ENCODE measurements at regions not wholly inside any gene's neighbourhood (a gene's known extent, or its start where the extent isn't known, plus 50 kb on each side); places are given as distances from the start of the nearest gene placed in this dataset.

DNA sequence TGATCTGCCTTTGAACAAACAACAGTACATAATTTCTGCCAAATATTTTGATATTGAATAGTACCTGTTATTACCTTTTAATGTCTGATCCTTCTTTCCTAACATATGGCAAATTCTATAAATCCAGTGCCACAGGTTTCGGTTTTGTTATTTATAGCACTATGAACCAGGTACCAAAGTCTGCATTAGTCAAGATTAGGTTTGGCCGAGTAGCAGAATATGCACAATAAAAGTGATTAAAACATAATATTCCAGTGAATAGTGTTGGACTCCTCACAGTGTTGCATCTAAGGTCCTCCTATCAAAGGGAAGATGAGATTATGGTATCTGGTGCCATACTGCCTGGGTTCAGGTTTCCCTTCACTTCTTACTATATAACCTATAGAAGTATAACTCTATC, 599.0 kb downstream of the ZPLD1 start:
- in situ Hi-C loops (cut with MboI; ENCODE audit: low sequenced_read_pairs): no loop called here

DNA sequence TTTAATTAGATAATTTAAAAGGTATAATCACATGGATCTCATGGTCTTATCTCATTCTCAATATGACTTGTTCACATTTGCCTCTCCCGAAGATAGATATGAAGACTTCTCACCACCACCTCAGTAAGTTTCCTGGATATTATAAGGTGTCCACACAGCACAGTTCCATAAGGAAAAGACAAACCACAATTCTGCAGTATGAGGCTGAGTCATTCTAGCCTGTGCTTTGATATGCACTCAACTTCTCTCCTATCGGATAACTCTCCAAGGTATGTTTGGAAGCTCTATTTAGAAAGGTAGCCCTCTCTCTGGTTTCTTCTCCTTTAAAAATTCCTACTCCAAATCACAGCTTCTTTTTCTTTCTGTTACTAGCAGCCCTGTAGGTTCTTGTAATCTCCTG, 612.8 kb downstream of the ZPLD1 start:
- in situ Hi-C loops (cut with MboI; ENCODE audit: low sequenced_read_pairs): no loop called here

DNA sequence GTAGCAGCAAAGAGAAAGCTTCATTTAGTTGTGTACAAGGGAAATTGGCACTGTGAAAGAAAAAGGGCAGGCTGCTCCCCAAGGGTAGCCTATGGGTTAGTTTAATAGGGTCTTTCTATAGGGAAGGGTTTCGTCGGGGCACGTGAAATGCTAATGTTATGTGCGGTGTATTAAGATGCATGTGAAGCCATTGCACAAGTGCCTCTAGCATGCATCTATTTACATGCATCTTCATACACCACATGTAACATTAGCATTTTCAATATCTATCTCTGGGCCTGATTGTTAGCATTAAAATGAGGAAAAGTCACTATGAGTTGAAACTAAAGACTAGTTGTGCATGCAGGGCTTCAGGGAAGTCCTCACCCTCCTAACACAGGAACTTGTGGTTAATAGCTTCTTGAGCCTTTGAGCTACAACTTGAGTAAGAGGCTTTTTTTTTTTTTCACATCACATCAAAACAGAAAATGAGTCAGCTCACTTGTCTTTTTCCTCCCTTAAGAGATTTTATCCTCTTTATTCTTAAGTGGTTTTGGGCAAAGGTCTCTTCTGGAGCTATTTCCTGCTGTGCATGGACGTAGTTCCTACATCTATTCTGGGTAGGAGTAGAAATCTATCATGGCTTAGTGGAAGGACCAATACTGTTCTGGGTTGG, 613.4 kb downstream of the ZPLD1 start:
- in situ Hi-C loops (cut with MboI; ENCODE audit: low sequenced_read_pairs): no loop called here

DNA sequence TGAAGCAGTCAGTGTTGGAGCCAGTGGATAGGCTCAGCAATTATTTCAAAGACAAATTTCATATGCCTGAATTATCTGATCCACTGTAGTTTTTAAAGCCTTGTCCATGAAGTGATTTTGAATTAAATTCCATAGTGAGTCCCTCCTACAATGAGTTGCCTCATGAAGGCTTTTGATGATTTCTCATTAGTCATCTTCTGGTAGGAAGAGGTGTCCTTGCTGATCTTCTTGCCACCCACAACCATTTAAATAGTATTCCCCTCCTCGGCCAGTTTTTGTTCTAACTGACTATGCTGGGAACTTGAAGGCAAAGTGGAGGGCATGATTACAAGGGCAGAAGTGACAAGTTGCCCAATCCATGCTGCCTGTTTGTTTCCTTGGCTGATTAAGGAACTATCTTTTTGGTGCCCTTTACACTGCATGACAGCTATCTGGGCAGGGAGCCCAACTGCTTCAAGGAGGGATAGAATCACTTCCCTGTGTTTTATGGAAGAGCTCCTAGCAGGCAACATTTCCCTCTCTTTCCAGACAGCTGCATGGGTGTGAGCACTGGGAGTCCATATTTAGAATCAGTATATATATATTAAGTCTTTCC, 617.5 kb downstream of the ZPLD1 start:
- in situ Hi-C loops (cut with MboI; ENCODE audit: low sequenced_read_pairs): no loop called here

DNA sequence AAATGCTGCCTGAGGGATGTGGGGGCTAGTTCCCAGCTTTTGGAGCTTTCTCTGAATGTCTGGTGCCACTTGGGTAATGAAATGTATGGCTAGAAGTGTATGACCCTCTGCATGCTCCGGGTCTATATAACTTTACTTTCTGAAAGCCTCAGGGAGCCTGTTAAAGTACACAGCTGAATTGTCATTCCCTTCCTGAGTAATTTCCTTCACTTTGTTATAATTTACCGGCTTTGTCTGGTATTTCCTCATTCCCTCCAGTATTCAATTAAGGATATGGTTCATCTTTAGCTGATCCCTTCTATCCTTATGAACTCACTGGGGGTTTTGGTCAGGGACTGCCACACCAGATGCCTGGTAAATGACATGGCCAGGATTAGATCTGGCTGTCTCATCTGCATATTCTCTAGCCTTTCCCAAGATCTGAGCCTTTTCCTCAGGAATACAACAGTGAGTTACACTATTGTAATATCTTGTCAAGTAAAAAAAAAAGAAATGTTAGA, 620.3 kb downstream of the ZPLD1 start:
- in situ Hi-C loops (cut with MboI; ENCODE audit: low sequenced_read_pairs): no loop called here

DNA sequence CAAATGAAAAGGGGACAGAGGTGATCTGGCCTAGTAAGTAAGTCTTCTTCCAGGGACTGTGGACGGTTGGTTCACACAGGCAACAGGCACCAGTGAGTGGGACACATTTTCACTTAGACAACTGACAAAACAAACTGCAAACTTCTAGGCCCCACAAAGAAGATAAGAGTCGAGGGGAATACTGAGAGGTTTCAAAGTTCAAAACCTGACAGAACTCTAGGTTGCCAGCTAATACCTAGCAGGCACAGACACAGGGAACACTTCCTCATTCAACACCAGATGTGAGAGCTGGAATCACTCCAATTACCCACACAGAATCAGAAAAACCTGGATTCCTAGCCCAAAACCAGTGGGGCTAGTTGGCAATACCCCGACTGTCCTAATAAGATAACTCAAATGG, 621.7 kb downstream of the ZPLD1 start:
- in situ Hi-C loops (cut with MboI; ENCODE audit: low sequenced_read_pairs): no loop called here

DNA sequence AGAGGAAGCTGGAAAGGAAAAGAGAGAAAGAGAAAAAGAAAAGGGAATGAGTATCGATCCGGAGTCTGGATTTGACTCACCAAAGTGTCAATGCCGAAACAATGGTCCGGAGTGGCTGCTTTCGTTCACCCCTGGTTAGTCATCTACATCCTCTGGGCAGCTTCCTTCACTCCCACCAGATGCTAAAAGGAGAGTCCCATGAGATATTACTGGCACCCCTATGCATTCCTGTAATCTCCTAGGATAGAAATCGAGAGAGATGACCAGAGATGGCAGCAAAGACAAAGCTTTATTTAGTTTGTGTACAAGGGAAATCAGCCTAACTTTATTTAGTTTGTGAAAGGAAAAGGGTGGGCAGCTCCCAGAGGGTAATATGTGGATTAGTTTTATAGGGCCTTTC, 622.2 kb downstream of the ZPLD1 start:
- in situ Hi-C loops (cut with MboI; ENCODE audit: low sequenced_read_pairs): no loop called here

DNA sequence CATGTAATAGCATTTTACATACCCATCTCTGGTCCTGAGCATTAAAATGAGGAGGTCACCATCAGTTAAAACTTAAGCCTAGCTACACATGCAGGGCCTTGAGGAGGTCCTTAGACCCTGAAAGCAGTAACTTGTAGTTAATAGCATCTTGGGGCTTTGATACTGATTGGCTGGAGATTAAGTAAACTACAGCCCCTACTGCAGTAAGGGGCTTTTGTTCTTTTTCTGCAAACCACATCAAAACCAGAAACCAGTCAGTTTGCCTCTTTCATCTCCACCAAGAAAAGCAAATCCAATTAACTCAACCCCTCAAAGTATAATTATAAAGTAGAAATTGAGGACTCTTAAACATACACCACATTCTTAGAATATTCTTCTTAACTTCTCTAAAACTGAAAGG, 622.7 kb downstream of the ZPLD1 start:
- in situ Hi-C loops (cut with MboI; ENCODE audit: low sequenced_read_pairs): no loop called here

DNA sequence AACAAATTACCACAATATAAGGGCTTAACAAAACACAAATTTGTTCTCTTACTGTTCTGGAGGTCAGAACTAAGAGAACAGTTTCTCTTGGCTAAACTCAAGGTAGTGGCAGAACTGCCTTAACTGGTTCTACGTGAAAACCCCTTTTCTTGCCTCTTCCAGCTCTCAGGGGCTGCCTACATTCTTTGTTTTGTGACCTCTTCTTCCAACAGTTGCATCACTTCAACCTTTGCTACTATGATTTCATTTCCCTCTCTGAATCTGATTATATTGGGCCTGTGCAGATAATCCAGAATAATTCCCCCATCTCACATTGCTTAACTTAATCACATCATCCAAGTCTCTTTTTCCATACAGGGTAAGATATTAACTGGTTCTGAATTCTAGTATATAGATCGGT, 624.6 kb downstream of the ZPLD1 start:
- in situ Hi-C loops (cut with MboI; ENCODE audit: low sequenced_read_pairs): no loop called here

DNA sequence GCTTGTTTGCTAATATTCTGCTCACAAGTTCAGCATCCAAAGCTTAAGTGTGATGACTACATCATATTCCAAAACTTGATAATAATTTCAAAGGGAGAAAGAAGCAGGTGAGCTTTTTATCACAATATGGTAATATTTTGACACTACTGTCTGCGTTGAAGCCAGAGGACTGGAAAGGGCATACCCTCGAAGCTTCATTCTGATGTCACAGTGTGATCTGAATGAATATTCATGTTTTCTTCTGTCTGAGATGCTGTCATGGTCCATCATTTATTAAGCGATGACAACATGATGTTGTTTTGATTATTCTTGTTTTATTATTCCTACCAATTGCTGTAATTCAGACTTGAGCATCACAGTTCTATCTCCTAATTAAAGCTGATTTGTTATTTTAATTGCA, 625.4 kb downstream of the ZPLD1 start:
- in situ Hi-C loops (cut with MboI; ENCODE audit: low sequenced_read_pairs): no loop called here

DNA sequence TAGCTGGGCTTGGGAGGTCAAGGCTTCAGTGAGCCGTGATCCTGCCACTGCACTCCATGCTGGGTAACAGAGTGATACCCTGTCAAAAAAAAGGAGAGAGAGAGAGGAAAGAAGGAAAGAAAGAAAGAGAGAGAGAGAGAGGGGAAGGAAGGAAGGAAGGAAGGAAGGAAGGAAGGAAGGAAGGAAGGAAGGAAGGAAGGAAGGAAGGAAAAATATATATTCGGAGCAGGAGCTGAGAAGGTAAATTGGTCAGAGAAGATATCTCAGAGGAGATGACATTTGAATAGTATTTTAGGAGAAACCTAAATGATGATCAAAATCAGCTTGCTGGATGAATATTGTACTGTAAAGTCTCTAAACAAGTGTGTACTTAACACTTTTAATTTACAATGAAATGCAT, 633.1 kb downstream of the ZPLD1 start:
- in situ Hi-C loops (cut with MboI; ENCODE audit: low sequenced_read_pairs): no loop called here

DNA sequence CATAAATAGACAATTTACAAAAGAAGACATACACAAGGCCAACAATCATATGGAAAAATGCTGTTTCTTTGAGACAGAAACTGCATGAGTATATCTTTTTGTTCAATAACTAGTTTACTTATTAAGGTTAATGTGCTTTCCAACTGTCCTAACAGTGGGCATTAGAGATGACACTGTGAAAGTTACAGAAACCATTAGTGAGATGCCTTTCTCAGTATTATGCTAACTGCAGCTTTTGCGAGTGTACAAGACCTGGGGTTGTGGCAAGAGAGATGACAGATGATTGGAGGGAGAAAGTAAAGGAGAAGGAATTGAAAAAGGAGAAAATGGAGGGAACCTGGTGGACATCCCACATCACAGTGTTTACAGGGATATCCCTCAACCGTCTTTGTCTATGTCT, 640.5 kb downstream of the ZPLD1 start:
- in situ Hi-C loops (cut with MboI; ENCODE audit: low sequenced_read_pairs): no loop called here

DNA sequence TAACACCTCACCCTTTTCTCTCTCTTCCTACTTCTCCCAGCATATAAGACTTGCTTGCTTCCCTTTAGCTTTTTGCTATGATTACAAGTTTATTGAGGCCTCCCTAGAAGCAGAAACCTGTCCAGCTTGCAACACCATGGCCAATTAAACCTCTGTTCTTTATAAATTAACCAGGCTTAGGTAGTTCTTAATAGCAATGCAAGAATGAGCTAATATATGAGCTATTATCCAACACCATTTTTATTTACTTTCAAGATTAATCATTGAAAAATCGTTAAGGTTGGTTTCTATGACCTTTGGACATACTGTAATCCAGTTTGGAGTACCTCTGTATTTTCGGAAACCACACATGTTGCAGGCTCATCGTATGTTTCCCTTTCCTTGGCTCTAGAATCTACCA, 643.1 kb downstream of the ZPLD1 start:
- in situ Hi-C loops (cut with MboI; ENCODE audit: low sequenced_read_pairs): no loop called here

DNA sequence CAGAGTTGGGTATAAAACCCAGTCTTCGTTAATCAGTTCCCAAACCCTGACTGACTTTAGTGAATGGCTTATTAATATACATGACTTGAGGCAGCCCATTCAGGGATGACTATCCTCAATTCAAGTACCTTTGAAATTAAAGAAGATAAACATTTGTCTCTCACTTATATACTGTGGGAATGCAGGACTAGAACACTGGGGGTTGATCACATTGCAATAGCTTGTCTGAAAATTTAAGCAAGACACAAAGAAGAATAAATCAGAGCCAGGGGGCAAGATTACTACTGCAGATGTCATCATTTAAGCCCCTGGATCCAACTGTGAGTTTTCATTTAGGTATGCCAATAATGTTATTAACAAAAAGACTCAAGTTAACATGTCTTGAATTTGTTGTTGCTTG, 647.7 kb downstream of the ZPLD1 start:
- in situ Hi-C loops (cut with MboI; ENCODE audit: low sequenced_read_pairs): no loop called here

DNA sequence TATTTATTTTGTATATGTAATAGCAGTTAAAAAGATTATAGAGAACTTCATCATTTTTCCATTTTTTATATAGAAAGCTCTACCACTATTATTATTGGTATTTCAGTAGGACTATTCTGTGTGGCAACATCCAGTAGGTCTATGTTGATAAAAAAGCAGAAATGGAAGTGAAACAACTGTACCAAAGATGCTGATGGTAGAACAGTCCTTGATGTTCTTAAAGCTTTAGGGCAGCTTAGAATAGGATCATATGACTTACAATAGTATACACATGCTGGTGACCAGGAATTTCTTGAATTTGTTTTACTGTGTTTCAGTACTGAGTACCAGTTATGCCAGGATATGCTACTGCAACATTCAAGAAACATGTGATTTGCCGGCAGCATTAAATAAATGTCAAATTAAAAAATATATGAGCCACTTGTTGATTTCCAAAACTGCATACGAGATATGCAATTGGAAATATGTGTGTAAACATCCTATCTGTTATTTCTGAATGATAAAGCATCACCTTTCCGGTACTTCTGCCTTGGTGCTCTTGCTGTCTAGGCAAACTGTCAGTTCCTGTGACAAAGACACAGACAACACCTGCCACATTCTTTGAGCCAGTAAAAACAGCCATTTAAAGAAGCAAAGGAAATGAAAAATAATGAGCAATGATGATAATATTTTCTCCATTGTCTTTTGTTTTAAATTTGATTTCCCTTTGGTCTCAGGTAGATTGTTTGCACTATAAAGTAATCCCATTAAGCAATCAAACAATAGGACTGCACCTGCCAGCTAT, 649.2 kb downstream of the ZPLD1 start:
- in situ Hi-C loops (cut with MboI; ENCODE audit: low sequenced_read_pairs): no loop called here

DNA sequence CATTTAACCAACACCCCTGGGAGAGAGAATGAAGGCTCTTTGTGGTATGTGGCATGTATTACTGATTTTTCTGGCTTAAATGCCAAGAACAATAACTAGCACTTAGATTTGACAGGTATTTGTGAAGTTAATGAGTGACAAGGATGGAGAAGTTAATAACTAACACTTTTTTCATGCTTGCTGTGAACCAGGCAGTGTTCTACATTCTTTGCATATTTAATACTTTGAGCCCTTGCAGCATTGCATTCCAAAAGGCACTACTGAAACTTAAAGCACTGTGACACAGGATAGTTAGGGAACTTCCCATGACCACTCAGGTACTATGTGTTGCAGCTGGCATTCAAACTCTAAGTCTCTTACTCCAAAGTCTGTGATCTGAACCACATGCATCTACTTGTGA, 650.6 kb downstream of the ZPLD1 start:
- in situ Hi-C loops (cut with MboI; ENCODE audit: low sequenced_read_pairs): no loop called here

DNA sequence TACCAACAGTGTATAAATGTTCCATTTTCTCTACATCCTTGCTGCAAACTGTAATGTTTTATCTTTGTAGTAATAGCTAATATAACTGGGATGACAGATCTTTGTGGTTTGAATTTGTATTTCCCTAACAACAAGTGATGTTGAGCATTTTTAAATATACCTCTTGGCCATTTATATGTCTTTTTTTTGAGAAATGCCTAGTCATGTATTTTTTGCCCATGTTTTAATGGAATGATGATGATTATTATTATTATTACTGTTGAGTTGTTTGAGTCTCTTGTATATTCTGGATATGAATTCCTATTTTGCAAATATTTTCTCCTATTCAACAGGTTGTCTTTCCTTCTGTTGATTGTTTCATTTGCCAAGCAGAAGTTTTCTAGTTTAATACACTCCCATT, 654.9 kb downstream of the ZPLD1 start:
- in situ Hi-C loops (cut with MboI; ENCODE audit: low sequenced_read_pairs): no loop called here

DNA sequence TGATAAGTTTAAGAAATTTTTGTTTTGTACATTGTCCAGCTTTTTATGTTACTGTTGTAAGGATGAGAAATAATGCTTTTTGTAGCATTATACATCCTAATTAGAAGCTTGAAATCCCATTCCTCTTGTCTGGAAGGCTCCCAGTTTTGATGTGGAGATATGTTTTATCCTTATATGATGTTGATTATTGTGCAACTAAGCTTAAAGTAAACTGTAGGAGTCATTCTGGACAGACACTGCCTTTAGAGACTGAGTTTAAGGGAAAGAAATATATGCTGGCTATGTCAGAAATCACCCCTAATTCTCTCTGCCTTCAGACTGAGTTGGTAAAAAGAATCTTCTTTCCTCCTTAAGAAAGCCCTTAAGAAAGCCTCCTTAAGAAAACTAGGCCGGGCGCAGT, 670.4 kb downstream of the ZPLD1 start:
- in situ Hi-C loops (cut with MboI; ENCODE audit: low sequenced_read_pairs): no loop called here

DNA sequence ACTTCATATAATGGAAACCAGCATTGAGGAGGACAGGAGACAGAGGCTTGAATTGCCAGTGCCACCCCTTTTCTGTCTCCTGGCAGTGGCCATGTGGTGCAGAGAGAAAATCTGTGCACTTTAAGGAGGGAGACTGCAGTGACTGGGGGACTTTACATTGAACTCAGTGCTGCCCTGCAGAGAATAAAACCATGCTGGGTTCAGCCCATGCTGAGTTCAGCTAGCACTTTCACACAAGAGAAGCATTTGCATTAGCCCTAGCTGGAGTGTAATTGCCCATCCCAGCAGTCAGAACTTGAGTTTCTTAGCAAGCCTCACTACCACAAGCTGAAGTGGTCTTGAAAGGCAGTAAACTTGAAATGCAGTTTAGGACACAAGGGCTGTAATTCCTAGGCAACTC, 677.5 kb downstream of the ZPLD1 start:
- in situ Hi-C loops (cut with MboI; ENCODE audit: low sequenced_read_pairs): no loop called here

DNA sequence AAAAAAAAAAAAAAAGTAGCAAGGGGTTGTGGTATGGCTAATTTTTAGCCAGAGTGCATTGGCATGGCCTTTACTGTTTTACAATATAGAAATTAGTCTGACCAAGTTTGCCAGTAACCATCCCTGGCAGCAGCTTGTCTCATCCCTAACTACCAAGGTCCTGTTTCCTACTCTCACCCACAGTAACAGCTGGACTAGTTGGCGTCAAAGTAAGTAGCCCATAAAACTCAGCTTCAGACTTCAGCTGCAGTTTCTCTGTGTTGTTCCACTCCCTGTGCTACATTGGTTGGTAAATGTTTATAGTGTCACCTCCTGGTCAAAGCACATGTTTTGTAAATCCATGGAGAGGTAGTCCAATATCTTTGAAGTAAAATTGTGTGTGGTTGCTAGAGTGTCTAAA, 691.3 kb downstream of the ZPLD1 start:
- in situ Hi-C loops (cut with MboI; ENCODE audit: low sequenced_read_pairs): no loop called here

DNA sequence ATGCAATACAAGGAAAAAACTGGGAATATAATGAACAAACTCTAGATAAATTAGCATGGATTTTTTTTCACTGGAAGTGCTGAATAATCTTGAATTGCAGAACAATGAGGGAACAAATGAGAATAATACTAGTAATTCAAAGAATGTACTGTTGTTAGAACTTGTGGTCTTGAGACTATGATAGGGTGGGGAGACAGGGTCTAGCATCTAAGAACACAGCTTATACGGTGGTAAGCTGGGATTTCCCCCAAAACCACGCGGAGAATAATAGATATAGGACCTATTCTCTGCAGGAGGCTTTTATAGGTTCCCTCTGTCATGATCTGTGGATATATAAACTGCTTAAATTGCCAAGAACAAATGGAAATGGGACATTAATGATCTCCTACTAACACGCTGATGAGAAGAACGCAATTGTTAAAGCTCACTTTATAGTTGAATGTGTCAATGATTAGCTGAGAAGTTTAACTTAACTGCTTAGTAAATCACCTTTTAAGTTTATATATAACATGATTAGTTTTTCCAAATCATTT, 692.3 kb downstream of the ZPLD1 start:
- in situ Hi-C loops (cut with MboI; ENCODE audit: low sequenced_read_pairs): no loop called here

DNA sequence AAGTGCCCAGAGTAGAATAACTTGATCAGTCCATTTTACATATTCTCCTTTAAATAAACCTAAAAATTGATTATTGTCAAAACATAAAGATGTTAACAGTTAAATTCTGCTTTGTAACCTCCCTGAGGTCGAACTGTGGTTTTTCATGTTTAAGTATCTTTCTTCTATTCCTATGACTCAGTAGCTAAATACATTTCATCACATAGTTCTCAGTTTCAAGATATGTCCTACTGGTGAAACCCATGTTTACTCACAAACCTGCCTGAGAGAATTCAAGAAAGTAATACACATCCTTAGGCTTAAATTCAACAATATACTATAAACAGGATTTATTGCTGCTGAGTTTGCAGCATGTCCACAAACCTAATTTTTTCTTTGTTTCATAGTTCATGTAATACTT, 692.9 kb downstream of the ZPLD1 start:
- in situ Hi-C loops (cut with MboI; ENCODE audit: low sequenced_read_pairs): no loop called here

Measured in HL-60/S4 (cell line).